ENCODE measurements at regions not wholly inside any gene's neighbourhood (a gene's known extent, or its start where the extent isn't known, plus 50 kb on each side); places are given as distances from the start of the nearest gene placed in this dataset.
A peak's percentile ranks its signal among the peaks of the same experiment; 100 is the strongest.

- no peak for TF ChIP-seq CTCF (IDR thresholded peaks at IDR 0.05; ENCODE audit: control insufficient read depth, extremely low read depth, insufficient read depth)
- DNase-seq (ENCODE audit: low read depth) = no peak
- no peak overlapping the region for H3K4me3 ChIP-seq (ENCODE audit: low read depth, low read length)
These were observed 496.5 kb downstream of the VRK1 start for GRCh38 chr14:97293659-97294058.

GRCh38 chr14:97295108-97295710 is 498.0 kb downstream of the VRK1 start:
- H3K4me3 ChIP-seq (ENCODE audit: low read depth, low read length) = no peak overlapping the region
- no peak for TF ChIP-seq CTCF (IDR thresholded peaks at IDR 0.05; ENCODE audit: control insufficient read depth, extremely low read depth, insufficient read depth)
- DNase-seq (ENCODE audit: low read depth) = no peak

GRCh38 chr14:97296176-97296575 is 499.0 kb downstream of the VRK1 start:
- TF ChIP-seq CTCF (IDR thresholded peaks at IDR 0.05; ENCODE audit: control insufficient read depth, extremely low read depth, insufficient read depth) = no peak
- DNase-seq (ENCODE audit: low read depth) = no peak
- H3K4me3 ChIP-seq (ENCODE audit: low read depth, low read length) = no peak overlapping the region

- H3K4me3 ChIP-seq (ENCODE audit: low read depth, low read length) = no peak overlapping the region
- no peak for TF ChIP-seq CTCF (IDR thresholded peaks at IDR 0.05; ENCODE audit: control insufficient read depth, extremely low read depth, insufficient read depth)
- no peak for DNase-seq (ENCODE audit: low read depth)
These were observed 499.9 kb downstream of the VRK1 start for GRCh38 chr14:97297100-97297499.

- DNase-seq (ENCODE audit: low read depth) = no peak
- TF ChIP-seq CTCF (IDR thresholded peaks at IDR 0.05; ENCODE audit: control insufficient read depth, extremely low read depth, insufficient read depth) = peak; percentile 49
- H3K4me3 ChIP-seq (ENCODE audit: low read depth, low read length) = no peak overlapping the region
These were observed 501.1 kb downstream of the VRK1 start for GRCh38 chr14:97298331-97298730.

GRCh38 chr14:97298736-97299135 is 501.6 kb downstream of the VRK1 start:
- H3K4me3 ChIP-seq (ENCODE audit: low read depth, low read length) = no peak overlapping the region
- TF ChIP-seq CTCF (IDR thresholded peaks at IDR 0.05; ENCODE audit: control insufficient read depth, extremely low read depth, insufficient read depth) = no peak
- no peak for DNase-seq (ENCODE audit: low read depth)

GRCh38 chr14:97299661-97300060 is 502.5 kb downstream of the VRK1 start:
- no peak for DNase-seq (ENCODE audit: low read depth)
- TF ChIP-seq CTCF (IDR thresholded peaks at IDR 0.05; ENCODE audit: control insufficient read depth, extremely low read depth, insufficient read depth) = no peak
- H3K4me3 ChIP-seq (ENCODE audit: low read depth, low read length) = no peak overlapping the region

Data from LNCaP clone FGC (cell line).